Inflammatory macrophage treated with lipopolysaccharide for 4 hours (primary cell): ENCODE measurements at regions not wholly inside any gene's neighbourhood (a gene's known extent, or its start where the extent isn't known, plus 50 kb on each side); places are given as distances from the start of the nearest gene placed in this dataset.
"Not testable (repeated sequence)": the region's sequence is repeated elsewhere in the genome, so short reads cannot be mapped to it uniquely, and the experiment has no call there.

ENCODE experiments used
- DNase-seq: peaks from one replicate; pipeline ENCODE4 v3.0.0-alpha.2; 2020

DNA sequence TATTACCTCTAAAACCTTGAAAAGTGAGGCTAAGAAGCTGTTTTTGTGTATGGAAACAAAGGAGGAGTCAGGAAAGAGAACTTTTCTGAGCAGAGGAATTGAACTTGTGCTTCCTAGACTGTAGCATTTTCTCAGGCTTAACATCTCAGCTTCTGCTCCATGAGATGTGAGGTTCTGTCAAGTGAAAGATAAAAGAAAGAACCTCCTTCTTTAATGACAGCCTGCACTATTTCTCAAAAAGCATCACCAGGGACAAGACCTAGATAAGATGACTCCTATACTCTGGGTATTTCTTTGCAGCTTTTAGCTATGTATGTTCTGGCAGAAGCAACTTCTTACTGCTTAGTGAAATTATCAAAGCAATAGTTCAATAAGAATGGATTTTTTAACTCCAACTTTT is 87.6 kb upstream of the KCNQ5 start:
- no peak for DNase-seq

DNA sequence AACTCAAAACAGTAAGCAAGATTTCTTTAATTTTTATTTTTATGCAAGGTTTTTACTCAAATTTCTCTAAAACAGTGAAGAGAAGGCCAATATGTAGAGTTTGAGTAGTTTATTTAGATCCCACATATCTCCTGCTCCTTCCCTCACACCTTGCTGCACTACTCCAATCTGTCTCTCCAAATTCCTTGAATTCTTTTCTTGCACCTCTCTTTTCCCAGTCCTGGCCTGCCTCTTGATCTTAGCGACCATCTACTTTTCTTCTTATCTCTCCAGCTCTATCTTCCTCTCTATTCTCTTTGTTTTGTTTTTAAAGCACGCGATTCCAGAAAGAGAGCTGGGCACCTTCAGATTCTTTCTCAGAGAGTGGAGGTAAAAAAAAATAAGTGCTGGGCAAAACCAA is 86.7 kb upstream of the KCNQ5 start:
- DNase-seq: no peak

DNA sequence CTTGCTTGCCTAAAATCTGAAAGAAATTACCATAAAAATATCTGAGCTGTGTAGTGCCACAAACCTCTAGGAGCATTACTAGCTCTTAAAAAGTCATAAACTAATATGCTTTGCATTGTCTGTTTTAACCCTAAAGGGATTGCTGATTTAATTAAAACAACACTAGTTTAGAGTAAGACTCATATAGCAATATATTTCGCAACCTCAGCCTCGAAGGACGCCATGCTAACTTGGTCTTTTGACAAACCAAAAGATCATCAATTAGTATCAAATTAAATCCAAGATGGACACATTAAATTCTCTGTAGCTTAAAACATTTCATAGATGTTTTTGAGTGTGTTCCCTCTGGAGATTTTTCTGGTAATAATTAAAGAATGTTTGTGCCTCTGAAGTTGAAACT is 74.8 kb upstream of the KCNQ5 start:
- DNase-seq: no peak

- DNase-seq: no peak
Measured at GRCh38 chr6:72551470-72551869, 70.4 kb upstream of the KCNQ5 start.

- DNase-seq: no peak
Measured at GRCh38 chr6:72552938-72553337, 68.9 kb upstream of the KCNQ5 start.

DNA sequence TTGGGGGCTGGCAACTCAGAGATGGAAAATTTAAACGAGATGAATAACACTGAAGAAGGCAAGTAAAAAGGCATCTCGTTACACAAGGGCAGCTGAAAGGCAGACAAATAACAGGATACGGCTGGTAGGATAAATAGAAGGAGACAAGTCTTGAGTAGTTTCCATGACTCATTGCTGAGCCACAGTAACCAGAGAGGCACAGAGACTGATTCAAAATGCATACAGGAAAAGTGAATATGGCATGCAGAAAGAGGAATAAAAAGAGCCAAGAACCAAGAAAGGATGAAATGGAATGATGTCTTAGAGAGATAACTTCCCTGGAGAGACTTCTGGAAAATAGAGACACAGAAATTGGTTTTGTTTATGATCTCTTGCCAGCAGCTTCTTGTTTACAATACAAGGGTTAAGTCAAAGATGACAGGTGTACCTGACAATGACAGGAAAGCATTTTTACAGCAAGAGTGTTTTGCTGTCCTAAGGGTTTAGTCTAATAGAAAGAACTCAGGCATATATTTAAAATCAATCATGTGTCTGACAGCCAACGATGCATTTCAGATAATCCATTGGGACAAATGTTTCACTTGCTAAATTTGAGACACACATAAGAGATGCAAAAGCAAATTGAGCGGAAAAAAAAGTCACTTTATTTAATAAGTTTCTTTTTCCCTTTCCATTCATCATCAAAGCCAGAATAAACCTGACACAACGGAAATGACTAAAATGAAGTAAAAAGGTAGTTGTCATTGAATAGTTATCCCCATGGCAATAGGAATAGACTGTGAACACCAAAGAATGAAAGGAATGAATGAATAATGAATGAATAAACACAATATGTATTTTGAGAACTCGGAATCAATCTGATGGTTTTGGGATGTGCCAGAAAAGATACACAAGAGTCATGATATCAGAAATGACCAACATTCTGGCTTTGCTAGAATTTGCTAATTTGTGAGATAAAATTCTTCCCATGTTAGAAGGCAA is 68.0 kb upstream of the KCNQ5 start:
- DNase-seq: no peak

DNA sequence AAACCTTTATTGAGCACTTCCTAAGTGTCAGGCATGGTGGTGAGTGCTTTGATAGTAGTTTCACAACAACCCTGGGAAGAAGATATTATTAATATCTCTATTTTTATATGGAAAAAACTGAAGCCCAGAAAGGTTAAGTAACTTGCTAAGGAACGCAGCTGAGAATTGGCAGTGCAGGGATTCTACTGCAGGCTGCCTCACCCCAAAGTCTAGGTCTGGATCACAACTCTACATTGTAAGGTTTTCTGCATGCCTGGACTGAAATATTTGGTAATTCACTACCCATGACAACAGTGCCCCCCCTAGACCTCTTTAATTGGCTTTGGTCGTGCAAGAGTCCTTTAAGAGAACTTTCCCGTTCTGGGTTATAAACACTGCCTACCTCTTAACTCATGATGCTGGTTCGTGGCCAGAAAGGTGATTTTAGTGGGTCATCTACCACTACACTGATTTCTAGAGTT is 67.1 kb upstream of the KCNQ5 start:
- DNase-seq: no peak

GRCh38 chr6:72559067-72559466 is 62.8 kb upstream of the KCNQ5 start:
- no peak for DNase-seq

DNA sequence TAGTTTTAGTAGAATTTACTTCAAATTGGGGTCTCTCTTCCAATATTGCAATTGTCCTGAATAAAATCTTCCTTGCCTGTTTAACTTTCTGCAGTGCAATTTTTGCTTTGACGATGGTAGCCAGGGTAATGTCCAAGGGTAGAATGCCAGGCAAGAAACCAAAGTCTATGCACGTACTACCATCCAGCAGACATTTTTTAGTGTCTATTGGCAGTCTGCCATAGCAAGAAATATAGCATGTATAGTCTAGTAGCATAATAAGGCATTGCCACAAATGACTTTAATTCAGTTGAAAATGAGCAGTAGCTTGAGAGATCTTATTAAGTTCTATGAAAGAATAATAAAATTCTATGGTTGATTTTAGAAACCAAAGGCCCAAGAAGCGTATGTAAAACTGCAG is 62.3 kb upstream of the KCNQ5 start:
- DNase-seq: no peak

GRCh38 chr6:72560721-72561593 is 60.9 kb upstream of the KCNQ5 start:
- DNase-seq: no peak

DNA sequence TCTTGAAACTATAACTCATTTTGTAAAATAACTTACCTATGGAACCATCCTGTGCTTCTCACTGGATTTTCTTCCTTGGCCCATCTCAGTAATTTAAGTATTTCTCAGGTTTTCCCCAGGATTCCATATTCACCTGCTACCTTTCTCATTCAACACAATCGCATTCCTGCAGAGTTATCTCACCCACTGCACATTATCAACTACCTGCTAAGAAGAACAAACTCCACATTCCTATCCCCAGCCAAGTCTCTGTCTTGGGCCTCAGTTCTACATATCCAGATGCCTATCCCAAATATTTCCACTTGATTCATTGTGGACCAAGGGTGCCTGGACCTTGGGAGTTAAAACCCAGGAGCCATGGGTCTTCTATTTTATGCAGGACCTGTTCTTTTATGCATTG is 60.2 kb upstream of the KCNQ5 start:
- no peak for DNase-seq

DNA sequence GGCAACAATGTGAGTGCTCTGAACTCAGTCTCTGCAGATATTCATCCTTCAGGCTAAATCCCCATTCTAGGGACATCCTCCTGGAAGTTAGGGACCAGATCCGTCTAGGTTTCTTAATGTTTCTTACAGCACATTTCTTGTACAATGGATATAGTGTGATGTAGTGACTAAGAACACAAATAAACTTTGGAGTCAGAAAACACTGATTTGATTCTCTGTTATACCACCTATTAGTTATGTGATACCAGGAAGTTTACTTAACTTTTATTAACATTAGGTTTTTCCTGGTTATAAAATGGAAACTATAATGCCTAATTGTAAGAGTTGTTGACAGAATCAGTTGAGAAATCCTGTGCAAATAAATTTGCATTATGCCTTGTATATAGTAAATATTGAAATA is 57.6 kb upstream of the KCNQ5 start:
- DNase-seq: no peak

GRCh38 chr6:72571993-72572392 is 49.9 kb upstream of the KCNQ5 start:
- not testable (repeated sequence) for DNase-seq
